Gastroesophageal sphincter (tissue), 3 donors: ENCODE measurements at regions not wholly inside any gene's neighbourhood (a gene's known extent, or its start where the extent isn't known, plus 50 kb on each side); places are given as distances from the start of the nearest gene placed in this dataset.

Source experiments
- CTCF ChIP-seq, 4 experiments: fragments of 200-600 bp in 2 of 4; fragments of 450-650 bp in 2 of 4; sonication (generic) in 1 of 4; IDR thresholded peaks; one replicate each; pipeline ENCODE4 v1.5.1; 2017 to 2019; ENCODE audit warnings: antibody characterized with exemption in 4 of 4, mild to moderate bottlenecking in 2 of 4, moderate library complexity in 2 of 4
- EP300 ChIP-seq: sonication (generic); formaldehyde crosslinking; IDR thresholded peaks from one replicate; pipeline ENCODE4 v1.6.1; 2017; ENCODE audit warnings: antibody characterized with exemption, mild to moderate bottlenecking
- POLR2A ChIP-seq, 2 donors: fragments of 450-650 bp; IDR thresholded peaks; one replicate each; pipeline ENCODE4 v1.6.1; 2017; ENCODE audit warnings: antibody characterized with exemption in 2 of 2, mild to moderate bottlenecking in 2 of 2, moderate library complexity in 1 of 2
- POLR2AphosphoS5 ChIP-seq: sonication (generic); formaldehyde crosslinking; IDR thresholded peaks from one replicate; pipeline ENCODE4 v1.6.1; 2017; ENCODE audit warnings: antibody characterized with exemption

GRCh38 chr20:4534315-4534714 is 151.9 kb upstream of the PRNP start:
- TF ChIP-seq CTCF (IDR thresholded peaks at IDR 0.05): no peak
- TF ChIP-seq POLR2AphosphoS5: no peak
- TF ChIP-seq POLR2A (IDR thresholded peaks at IDR 0.05): no peak
- no peak for TF ChIP-seq EP300
